IMR-90 (cell line): ENCODE measurements at regions not wholly inside any gene's neighbourhood (a gene's known extent, or its start where the extent isn't known, plus 50 kb on each side); places are given as distances from the start of the nearest gene placed in this dataset.

Experiments
- ATAC-seq: fragments of 200-7000 bp; cut with Tn5 transposase; 2 replicates; pipeline ENCODE4 v1.9.1; 2020; ENCODE audit warnings: low read depth, mild to moderate bottlenecking, moderate library complexity
- BruUV-seq: library from RNA; stranded (reverse); fragments of 400-500 nt; replicated peaks from 2 replicates; lab custom pipeline; 2021; lab: Mats Ljungman, UMichigan
- CTCF ChIA-PET: fragments of 300-600 bp; formaldehyde crosslinking; extraction: SDS; loops from one replicate; lab custom pipeline; 2021; ENCODE audit warnings: antibody characterized with exemption; lab: Yijun Ruan, JAX
- POLR2A ChIA-PET: fragments of 300-600 bp; sonication (Branson Sonifier 250); formaldehyde crosslinking; loops from one replicate; lab custom pipeline; 2022; ENCODE audit warnings: antibody characterized with exemption; ENCODE audit not compliant: unreplicated experiment; lab: Charles Lee
- DNase-seq: peaks from one replicate; pipeline ENCODE4 v3.0.0; 2013
- H2AFZ ChIP-seq: replicated peaks from 2 replicates; pipeline ENCODE3; 2013; ENCODE audit warnings: low read length, mild to moderate bottlenecking; ENCODE audit not compliant: poor library complexity
- H2AK5ac ChIP-seq: 2 replicates; pipeline ENCODE4 v1.6.1; 2013; ENCODE audit warnings: low read depth, low read length, inconsistent platforms
- H2AK9ac ChIP-seq: replicated peaks from 2 replicates; pipeline ENCODE3; 2013; ENCODE audit warnings: mild to moderate bottlenecking, low read depth, low read length, moderate library complexity; ENCODE audit not compliant: poor library complexity
- H2BK120ac ChIP-seq: 2 replicates; pipeline ENCODE4 v1.6.1; 2013; ENCODE audit warnings: low read depth, low read length, inconsistent platforms
- H2BK15ac ChIP-seq: 3 replicates; pipeline ENCODE4 v1.6.1; 2013; ENCODE audit warnings: low read depth, low read length, inconsistent platforms
- H2BK20ac ChIP-seq: 2 replicates; pipeline ENCODE4 v1.6.1; 2013; ENCODE audit warnings: low read depth, mild to moderate bottlenecking, inconsistent platforms, low read length, moderate library complexity
- H2BK5ac ChIP-seq: 2 replicates; pipeline ENCODE4 v1.6.1; 2013; ENCODE audit warnings: mild to moderate bottlenecking, low read depth, low read length, inconsistent platforms; ENCODE audit not compliant: poor library complexity, severe bottlenecking
- H3K14ac ChIP-seq: replicated peaks from 2 replicates; pipeline ENCODE4 v1.6.1; 2013; ENCODE audit warnings: low read depth, low read length, inconsistent platforms
- H3K18ac ChIP-seq: 2 replicates; pipeline ENCODE4 v1.6.1; 2013; ENCODE audit warnings: low read depth, low read length, control low read depth
- H3K23ac ChIP-seq: 2 replicates; pipeline ENCODE4 v1.6.1; 2013; ENCODE audit warnings: low read depth, low read length, inconsistent platforms
- H3K27ac ChIP-seq: 2 replicates; pipeline ENCODE4 v1.5.1; 2013; ENCODE audit warnings: mild to moderate bottlenecking, control low read depth, low read length; ENCODE audit not compliant: insufficient read depth
- H3K27me3 ChIP-seq: 2 replicates; pipeline ENCODE4 v1.6.1; 2013; ENCODE audit warnings: low read length; ENCODE audit not compliant: control insufficient read depth, insufficient read depth
- H3K36me3 ChIP-seq: 2 replicates; pipeline ENCODE4 v1.6.1; 2013; ENCODE audit warnings: low read length, mixed read lengths; ENCODE audit not compliant: control insufficient read depth, insufficient read depth
- H3K4ac ChIP-seq: 2 replicates; pipeline ENCODE4 v1.6.1; 2013; ENCODE audit warnings: low read depth, low read length, inconsistent platforms
- H3K4me1 ChIP-seq: 2 replicates; pipeline ENCODE4 v1.6.1; 2013; ENCODE audit warnings: low read length, mixed read lengths; ENCODE audit not compliant: control insufficient read depth, insufficient read depth
- H3K4me2 ChIP-seq: 2 replicates; pipeline ENCODE4 v1.6.1; 2013; ENCODE audit warnings: low read depth, mild to moderate bottlenecking, control low read depth, low read length, moderate library complexity
- H3K4me3 ChIP-seq: 2 replicates; pipeline ENCODE4 v1.5.1; 2013; ENCODE audit warnings: low read depth, mild to moderate bottlenecking, control low read depth, low read length, moderate library complexity; ENCODE audit not compliant: insufficient read depth
- H3K56ac ChIP-seq: 2 replicates; pipeline ENCODE4 v1.6.1; 2013; ENCODE audit warnings: low read length, inconsistent platforms; ENCODE audit not compliant: insufficient read depth; ENCODE audit errors: extremely low read depth
- H3K79me1 ChIP-seq, 2 experiments: 2 replicates each; pipeline ENCODE4 v1.6.1; 2013; ENCODE audit warnings: low read length in 2 of 2, inconsistent platforms in 1 of 2, low read depth in 1 of 2
- H3K9ac ChIP-seq: 2 replicates; pipeline ENCODE4 v1.6.1; 2013; ENCODE audit warnings: low read depth, low read length, control low read depth
- H3K9me1 ChIP-seq: 2 replicates; pipeline ENCODE4 v1.6.1; 2013; ENCODE audit warnings: low read length, inconsistent platforms; ENCODE audit not compliant: insufficient read depth
- H3K9me3 ChIP-seq: 2 replicates; pipeline ENCODE4 v1.6.1; 2013; ENCODE audit warnings: low read length; ENCODE audit not compliant: control insufficient read depth, insufficient read depth
- H4K20me1 ChIP-seq: 2 replicates; pipeline ENCODE4 v1.6.1; 2013; ENCODE audit warnings: low read length, inconsistent platforms; ENCODE audit not compliant: insufficient read depth
- H4K5ac ChIP-seq: 2 replicates; pipeline ENCODE4 v1.6.1; 2013; ENCODE audit warnings: mild to moderate bottlenecking, low read depth, low read length, control low read depth
- H4K8ac ChIP-seq, 2 experiments: 2 replicates each; pipeline ENCODE4 v1.6.1; 2013; ENCODE audit warnings: low read depth in 2 of 2, low read length in 2 of 2, control low read depth in 1 of 2, inconsistent platforms in 1 of 2
- H4K91ac ChIP-seq: 2 replicates; pipeline ENCODE4 v1.6.1; 2013; ENCODE audit warnings: low read depth, low read length, inconsistent platforms; ENCODE audit not compliant: insufficient read depth
- BHLHE40 ChIP-seq: fragments of 150-350 bp; IDR thresholded peaks from 2 replicates; pipeline ENCODE4 v1.6.1; 2016; ENCODE audit warnings: mild to moderate bottlenecking, low read depth, low read length
- CEBPB ChIP-seq: IDR thresholded peaks from 2 replicates; pipeline ENCODE4 v1.6.1; 2012; ENCODE audit warnings: low read depth, low read length, improper control_type of control experiment
- FOS ChIP-seq: fragments of 150-350 bp; IDR thresholded peaks from 2 replicates; pipeline ENCODE4 v1.6.1; 2016; ENCODE audit warnings: low read depth, low read length
- MAZ ChIP-seq: IDR thresholded peaks from 2 replicates; pipeline ENCODE4 v1.6.1; 2012; ENCODE audit warnings: low read depth, mild to moderate bottlenecking, low read length, improper control_type of control experiment, moderate library complexity, borderline replicate concordance
- MXI1 ChIP-seq: IDR thresholded peaks from 2 replicates; pipeline ENCODE4 v1.6.1; 2012; ENCODE audit warnings: low read depth, mild to moderate bottlenecking, low read length, moderate library complexity, borderline replicate concordance
- NFE2L2 ChIP-seq: fragments of 150-350 bp; IDR thresholded peaks from 2 replicates; pipeline ENCODE4 v1.6.1; 2016; ENCODE audit warnings: low read depth, mild to moderate bottlenecking, low read length
- RAD21 ChIP-seq: IDR thresholded peaks from 2 replicates; pipeline ENCODE4 v1.6.1; 2012; ENCODE audit warnings: low read length, improper control_type of control experiment
- RCOR1 ChIP-seq: IDR thresholded peaks from 2 replicates; pipeline ENCODE4 v1.6.1; 2012; ENCODE audit warnings: mild to moderate bottlenecking, low read length, improper control_type of control experiment; ENCODE audit not compliant: insufficient replicate concordance
- RFX5 ChIP-seq: IDR thresholded peaks from 2 replicates; pipeline ENCODE4 v1.8.0; 2012; ENCODE audit warnings: low read depth, mild to moderate bottlenecking, low read length, moderate library complexity
- SMC3 ChIP-seq: fragments of 150-350 bp; IDR thresholded peaks from 2 replicates; pipeline ENCODE4 v1.6.1; 2016; ENCODE audit warnings: low read depth, mild to moderate bottlenecking, antibody characterized with exemption, low read length, moderate library complexity
- WGBS, 2 experiments: methylation state at CpG; one replicate each; pipeline versions ENCODE4 v1.1.5 to v1.1.7; 2013; ENCODE audit warnings: missing lambda C conversion rate in 2 of 2; ENCODE audit not compliant: insufficient read length in 1 of 2; ENCODE audit errors: extremely low coverage in 2 of 2; 5-methylcytosine and 5-hydroxymethylcytosine counted together
- dilution Hi-C: fragments of 300-500 bp; cut with HindIII; formaldehyde crosslinking; loops from one replicate; pipeline ENCODE4 v1.14.3; 2018; ENCODE audit warnings: low sequenced_read_pairs; ENCODE audit not compliant: unreplicated experiment
- in situ Hi-C: fragments of 300-500 bp; cut with MboI; formaldehyde crosslinking; loops from 3 replicates; pipeline ENCODE4 v1.14.3; 2019; ENCODE audit warnings: low sequenced_read_pairs, inconsistent platforms, mixed read lengths
- intact Hi-C: fragments of 100-400 bp; cut with micrococcal nuclease; formaldehyde crosslinking; loops from 2 replicates; pipeline ENCODE4 v1.10.0; 2022
- TF ChIP-seq, protein P1 (sequence below): fragments of 150-350 bp; IDR thresholded peaks from 2 replicates; pipeline ENCODE4 v1.6.1; 2017; ENCODE audit warnings: mild to moderate bottlenecking, antibody characterized with exemption, low read length, low read depth
- TF ChIP-seq, protein P2 (sequence below): fragments of 150-350 bp; IDR thresholded peaks from 2 replicates; pipeline ENCODE4 v1.6.1; 2016; ENCODE audit warnings: low read depth, mild to moderate bottlenecking, low read length, moderate library complexity, borderline replicate concordance

DNA sequence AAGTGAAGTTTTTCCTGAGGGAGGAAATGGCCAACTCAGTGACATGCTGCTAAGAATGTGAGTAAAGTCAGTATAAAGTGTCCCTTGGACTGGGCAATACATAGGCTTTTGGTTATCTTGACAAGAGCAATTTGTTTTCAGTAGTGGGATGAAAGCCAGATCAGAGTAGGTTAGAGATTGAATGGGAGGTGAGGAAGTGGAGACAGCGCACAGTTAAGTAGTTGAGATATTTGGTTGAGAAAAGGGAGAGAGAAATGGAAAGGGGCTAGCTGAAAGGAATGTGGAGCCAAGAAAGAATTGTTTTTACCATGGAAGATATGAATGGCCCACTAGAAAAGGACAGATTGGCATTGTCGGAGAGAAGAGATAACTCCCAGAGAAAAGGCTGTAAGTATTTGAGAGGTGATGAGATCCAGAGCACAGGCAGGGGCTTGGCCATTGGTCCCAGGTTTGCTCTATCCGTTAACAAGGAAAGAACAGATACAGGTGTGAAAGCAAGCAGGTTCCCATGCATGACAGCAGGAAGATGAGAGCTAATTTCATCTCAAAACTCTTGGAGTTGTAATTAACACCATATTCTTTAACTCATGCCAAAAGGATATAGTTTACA, 392.0 kb downstream of the NR2F1-AS1 start (continued):
- TF ChIP-seq, protein P1, sequence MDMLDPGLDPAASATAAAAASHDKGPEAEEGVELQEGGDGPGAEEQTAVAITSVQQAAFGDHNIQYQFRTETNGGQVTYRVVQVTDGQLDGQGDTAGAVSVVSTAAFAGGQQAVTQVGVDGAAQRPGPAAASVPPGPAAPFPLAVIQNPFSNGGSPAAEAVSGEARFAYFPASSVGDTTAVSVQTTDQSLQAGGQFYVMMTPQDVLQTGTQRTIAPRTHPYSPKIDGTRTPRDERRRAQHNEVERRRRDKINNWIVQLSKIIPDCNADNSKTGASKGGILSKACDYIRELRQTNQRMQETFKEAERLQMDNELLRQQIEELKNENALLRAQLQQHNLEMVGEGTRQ = no peak

DNA sequence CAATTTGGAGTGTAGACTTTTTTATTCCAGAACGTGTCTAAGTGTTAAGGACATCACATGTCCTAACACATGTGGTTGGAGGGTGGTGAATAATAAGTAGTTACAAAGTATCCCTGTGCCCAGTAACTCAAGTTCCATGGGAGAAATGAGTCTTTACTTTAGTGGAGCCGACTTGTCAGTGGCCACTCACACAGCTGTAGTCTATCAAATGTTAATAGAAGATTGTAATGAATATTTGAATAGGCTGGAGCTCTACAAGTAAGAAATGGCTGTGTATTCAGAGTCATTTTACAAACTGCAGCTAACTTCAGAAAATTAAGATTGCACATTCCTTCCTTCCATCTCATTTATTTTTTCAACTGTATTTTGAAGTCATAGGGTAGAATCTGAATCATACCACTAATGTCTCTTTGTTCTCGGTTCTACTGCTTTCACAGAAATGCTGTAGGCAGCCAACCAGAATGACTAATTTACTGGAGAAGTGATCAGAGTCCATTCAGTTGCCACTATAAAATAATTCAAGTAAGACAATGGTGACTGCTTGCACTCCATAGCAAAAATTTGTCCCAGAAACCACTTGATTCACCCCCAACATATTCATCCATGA, 394.8 kb downstream of the NR2F1-AS1 start:
- H3K4ac ChIP-seq = peak overlapping the region; percentile 65; the same call in 1 of the 2 replicates
- peak overlapping the region; percentile 69 for H3K14ac ChIP-seq
- H2BK15ac ChIP-seq = peak overlapping the region; percentile 96
- peak; percentile 62 for ATAC-seq
- H3K79me1 ChIP-seq = no peaks in the 10 kb centered on the region
- dilution Hi-C loops = no loop called here
- peak overlapping the region; percentile 86 for H2BK5ac ChIP-seq
- H3K9ac ChIP-seq = no peak overlapping the region
- peak overlapping the region; percentile 31; the same call in 1 of the 2 replicates for H4K91ac ChIP-seq
- in situ Hi-C loops = no loop called here
- no CpG with 5 or more reads among the region's 3 CpGs for WGBS, 2 experiments
- peaks cover 1% of the 10 kb centered on the region; the same call in 1 of the 2 replicates for H3K4me1 ChIP-seq
- H4K20me1 ChIP-seq = no peaks in the 10 kb centered on the region
- H2AK9ac ChIP-seq = no peak overlapping the region
- no peaks in the 10 kb centered on the region for H3K9me3 ChIP-seq
- peak overlapping the region; percentile 27; the same call in 1 of the 2 replicates for H3K18ac ChIP-seq
- no peak overlapping the region for H3K4me3 ChIP-seq
- peak overlapping the region; percentile 20; the same call in 1 of the 2 replicates for H3K4me2 ChIP-seq
- CTCF ChIA-PET = no interaction called here
- H3K23ac ChIP-seq = peak overlapping the region; percentile 26; the same call in 1 of the 2 replicates
- H2BK20ac ChIP-seq = peak overlapping the region; percentile 77; the same call in 1 of the 2 replicates
- H3K56ac ChIP-seq = peak overlapping the region; percentile 37; the same call in 1 of the 2 replicates
- no TSS peak for BruUV-seq
- POLR2A ChIA-PET = no interaction called here
- peak overlapping the region; percentile 37 to 48; a peak in 3 of 4 replicates for H4K8ac ChIP-seq
- H2BK120ac ChIP-seq = peak overlapping the region; percentile 84
- peak overlapping the region; percentile 7; the same call in 1 of the 2 replicates for H4K5ac ChIP-seq
- no peaks in the 10 kb centered on the region for H3K27me3 ChIP-seq
- intact Hi-C loops = loop anchor here (5.0 kb wide), 1 partner anchor 396 kb away; the partner anchor contains the start of genes NR2F1 and NR2F1-AS1
- H2AK5ac ChIP-seq = peak overlapping the region; percentile 59
- peak overlapping the region; percentile 66; the same call in 1 of the 2 replicates for H3K27ac ChIP-seq
- no peaks in the 10 kb centered on the region for H3K36me3 ChIP-seq
- peaks cover 14% of the 10 kb centered on the region; the same call in 1 of the 2 replicates for H3K9me1 ChIP-seq
- peak; percentile 89 for DNase-seq
- no peak overlapping the region for H2AFZ ChIP-seq
- TF ChIP-seq BHLHE40 (0 out of 2 replicates have a peak, but pooled peaks have one; percentile 2), MAZ (no peak), SMC3 (no peak), NFE2L2 (no peak), MXI1 (no peak), RFX5 (no peak), FOS (no peak), CEBPB (no peak), RAD21 (no peak), RCOR1 (no peak)
- TF ChIP-seq, protein P1 = no peak
- TF ChIP-seq, protein P2, sequence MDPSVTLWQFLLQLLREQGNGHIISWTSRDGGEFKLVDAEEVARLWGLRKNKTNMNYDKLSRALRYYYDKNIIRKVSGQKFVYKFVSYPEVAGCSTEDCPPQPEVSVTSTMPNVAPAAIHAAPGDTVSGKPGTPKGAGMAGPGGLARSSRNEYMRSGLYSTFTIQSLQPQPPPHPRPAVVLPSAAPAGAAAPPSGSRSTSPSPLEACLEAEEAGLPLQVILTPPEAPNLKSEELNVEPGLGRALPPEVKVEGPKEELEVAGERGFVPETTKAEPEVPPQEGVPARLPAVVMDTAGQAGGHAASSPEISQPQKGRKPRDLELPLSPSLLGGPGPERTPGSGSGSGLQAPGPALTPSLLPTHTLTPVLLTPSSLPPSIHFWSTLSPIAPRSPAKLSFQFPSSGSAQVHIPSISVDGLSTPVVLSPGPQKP = no peak
